Loucy (cell line): ENCODE measurements at regions not wholly inside any gene's neighbourhood (a gene's known extent, or its start where the extent isn't known, plus 50 kb on each side); places are given as distances from the start of the nearest gene placed in this dataset.

ENCODE experiments used
- H2AFZ ChIP-seq: fragments of 200-600 bp; sonication (generic); 2 replicates; pipeline ENCODE4 v1.6.0; 2016; ENCODE audit warnings: antibody characterized with exemption, mild to moderate bottlenecking, low read length, moderate library complexity
- H3F3A ChIP-seq: fragments of 200-600 bp; 2 replicates; pipeline ENCODE4 v1.6.0; 2016; ENCODE audit warnings: antibody characterized with exemption, low read depth, mild to moderate bottlenecking
- H3K27me3 ChIP-seq: fragments of 200-600 bp; sonication (generic); 2 replicates; pipeline ENCODE4 v1.6.1; 2014; ENCODE audit warnings: low read length, mild to moderate bottlenecking; ENCODE audit not compliant: insufficient read depth, poor library complexity, severe bottlenecking
- H3K36me3 ChIP-seq: fragments of 200-600 bp; sonication (generic); 2 replicates; pipeline ENCODE4 v1.6.1; 2016; ENCODE audit warnings: low read length; ENCODE audit not compliant: insufficient read depth
- H3K4me1 ChIP-seq: fragments of 200-600 bp; sonication (generic); 2 replicates; pipeline ENCODE4 v1.5.1; 2014; ENCODE audit warnings: low read length, mild to moderate bottlenecking; ENCODE audit not compliant: insufficient read depth, poor library complexity, severe bottlenecking
- H3K4me2 ChIP-seq: fragments of 200-600 bp; sonication (generic); 2 replicates; pipeline ENCODE4 v1.6.0; 2014; ENCODE audit warnings: antibody characterized with exemption, low read length, low read depth, mild to moderate bottlenecking; ENCODE audit not compliant: poor library complexity, severe bottlenecking
- H3K4me3 ChIP-seq: fragments of 200-600 bp; sonication (generic); 2 replicates; pipeline ENCODE4 v1.5.1; 2014; ENCODE audit warnings: low read length, mild to moderate bottlenecking, mixed read lengths; ENCODE audit not compliant: poor library complexity, severe bottlenecking
- H3K79me2 ChIP-seq: fragments of 200-600 bp; sonication (generic); 2 replicates; pipeline ENCODE4 v1.6.1; 2014; ENCODE audit warnings: low read length; ENCODE audit not compliant: insufficient read depth
- H3K9ac ChIP-seq: fragments of 200-600 bp; sonication (generic); 2 replicates; pipeline ENCODE4 v1.6.0; 2014; ENCODE audit warnings: mild to moderate bottlenecking, low read depth, low read length, moderate library complexity; ENCODE audit not compliant: poor library complexity, severe bottlenecking
- H3K9me2 ChIP-seq: fragments of 200-600 bp; sonication (generic); replicated peaks from 2 replicates; pipeline ENCODE4 v1.6.1; 2016; ENCODE audit warnings: low read depth, low read length, mixed read lengths
- H3K9me3 ChIP-seq: fragments of 200-600 bp; sonication (generic); 2 replicates; pipeline ENCODE4 v1.6.1; 2014; ENCODE audit warnings: mild to moderate bottlenecking, antibody characterized with exemption, low read length, low read depth; ENCODE audit not compliant: insufficient read depth
- H4K20me1 ChIP-seq: fragments of 200-600 bp; sonication (generic); 2 replicates; pipeline ENCODE4 v1.6.0; 2014; ENCODE audit warnings: antibody characterized with exemption, low read length, mild to moderate bottlenecking; ENCODE audit not compliant: insufficient read depth, poor library complexity, severe bottlenecking
- CTCF ChIP-seq: fragments of 200-600 bp; sonication (generic); conservative IDR thresholded peaks from 2 replicates; pipeline ENCODE4 v1.5.1; 2014; ENCODE audit warnings: mild to moderate bottlenecking, antibody characterized with exemption, low read length
- EZH2phosphoT487 ChIP-seq: fragments of 200-600 bp; IDR thresholded peaks from 2 replicates; pipeline ENCODE4 v1.6.1; 2018; ENCODE audit warnings: antibody characterized with exemption, mild to moderate bottlenecking, moderate library complexity, borderline replicate concordance

GRCh38 chrX:39377773-39378172, 576.5 kb downstream of the MID1IP1 start:
- no peak for TF ChIP-seq EZH2phosphoT487
- no peak for TF ChIP-seq CTCF
- Histone ChIP-seq H3K9me2 (no peaks in the 10 kb centered on the region), H3K4me3 (no peak overlapping the region), H3K4me1 (no peaks in the 10 kb centered on the region), H3K9ac (no peak overlapping the region), H3K27me3 (no peaks in the 10 kb centered on the region), H3K9me3 (no peaks in the 10 kb centered on the region), H3K79me2 (no peaks in the 10 kb centered on the region), H3F3A (no peaks in the 10 kb centered on the region), H4K20me1 (no peaks in the 10 kb centered on the region), H3K4me2 (no peak overlapping the region), H2AFZ (no peak overlapping the region), H3K36me3 (no peaks in the 10 kb centered on the region)

- no peak overlapping the region for H3K9ac ChIP-seq
- no peaks in the 10 kb centered on the region for H4K20me1 ChIP-seq
- H3K27me3 ChIP-seq: no peaks in the 10 kb centered on the region
- no peaks in the 10 kb centered on the region for H3K79me2 ChIP-seq
- no peaks in the 10 kb centered on the region for H3K9me3 ChIP-seq
- TF ChIP-seq CTCF: no peak
- TF ChIP-seq EZH2phosphoT487: no peak
- no peaks in the 10 kb centered on the region for H3F3A ChIP-seq
- H3K4me1 ChIP-seq: no peaks in the 10 kb centered on the region
- H2AFZ ChIP-seq: no peak overlapping the region
- H3K4me3 ChIP-seq: no peak overlapping the region
- H3K36me3 ChIP-seq: no peaks in the 10 kb centered on the region
- H3K9me2 ChIP-seq: no peaks in the 10 kb centered on the region
- H3K4me2 ChIP-seq: no peak overlapping the region
These were observed 580.2 kb downstream of the MID1IP1 start for GRCh38 chrX:39381422-39381821.

GRCh38 chrX:39384996-39385395, 583.7 kb downstream of the MID1IP1 start:
- Histone ChIP-seq H3K27me3 (no peaks in the 10 kb centered on the region), H3K9ac (no peak overlapping the region), H3K4me2 (no peak overlapping the region), H3K79me2 (no peaks in the 10 kb centered on the region), H3K4me3 (no peak overlapping the region), H3K9me3 (no peaks in the 10 kb centered on the region), H3F3A (no peaks in the 10 kb centered on the region), H3K4me1 (no peaks in the 10 kb centered on the region), H4K20me1 (no peaks in the 10 kb centered on the region), H2AFZ (no peak overlapping the region), H3K9me2 (no peaks in the 10 kb centered on the region), H3K36me3 (no peaks in the 10 kb centered on the region)
- TF ChIP-seq EZH2phosphoT487: no peak

- TF ChIP-seq EZH2phosphoT487 (no peak), CTCF (no peak)
- no peaks in the 10 kb centered on the region for H3K27me3 ChIP-seq
- no peaks in the 10 kb centered on the region for H3K9me2 ChIP-seq
These were observed 587.5 kb downstream of the MID1IP1 start for GRCh38 chrX:39388730-39389129.

More at GRCh38 chrX:39388730-39389129, 587.5 kb downstream of the MID1IP1 start:
- no peaks in the 10 kb centered on the region for H3K79me2 ChIP-seq
- no peaks in the 10 kb centered on the region for H3K4me1 ChIP-seq
- H3K4me2 ChIP-seq: no peak overlapping the region
- H4K20me1 ChIP-seq: no peaks in the 10 kb centered on the region
- H3K9me3 ChIP-seq: no peaks in the 10 kb centered on the region
- H3F3A ChIP-seq: no peaks in the 10 kb centered on the region
- H3K9ac ChIP-seq: no peak overlapping the region
- H2AFZ ChIP-seq: no peak overlapping the region
- H3K4me3 ChIP-seq: no peak overlapping the region
- H3K36me3 ChIP-seq: no peaks in the 10 kb centered on the region
